KBM-7 (cell line): ENCODE measurements at regions not wholly inside any gene's neighbourhood (a gene's known extent, or its start where the extent isn't known, plus 50 kb on each side); places are given as distances from the start of the nearest gene placed in this dataset.
A peak's percentile ranks its signal among the peaks of the same experiment; 100 is the strongest.

ENCODE experiments used
- DNase-seq: peaks from one replicate; pipeline ENCODE4 v3.0.0-alpha.2; 2015
- in situ Hi-C: fragments of 300-500 bp; cut with MboI; formaldehyde crosslinking; loops from 2 replicates; pipeline ENCODE4 v1.14.3; 2020; ENCODE audit warnings: low sequenced_read_pairs, low pct_unique_long_range_greater_than_20kb, mixed read lengths

DNA sequence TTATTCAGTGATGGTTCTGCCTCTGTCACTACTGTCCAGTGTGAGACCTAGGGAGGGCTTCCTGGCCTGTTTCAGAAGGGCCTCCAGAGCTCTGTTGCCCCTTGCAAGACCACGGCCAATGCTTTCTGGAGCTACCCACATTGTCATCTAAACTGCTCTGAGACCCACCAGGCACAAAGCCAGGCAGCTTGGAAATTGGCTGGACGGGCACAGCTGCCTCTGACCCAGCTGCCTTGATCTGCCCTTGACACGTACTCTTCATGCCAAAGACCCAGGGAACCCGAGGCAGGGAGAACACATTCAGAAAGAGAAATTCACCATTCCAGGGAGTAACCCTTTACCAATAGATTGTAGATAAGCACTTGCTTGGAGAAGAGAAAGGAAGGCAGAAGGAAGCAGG is 183.7 kb upstream of the SIX2 start:
- in situ Hi-C loops, result no loop called here
- DNase-seq, result no peak

DNA sequence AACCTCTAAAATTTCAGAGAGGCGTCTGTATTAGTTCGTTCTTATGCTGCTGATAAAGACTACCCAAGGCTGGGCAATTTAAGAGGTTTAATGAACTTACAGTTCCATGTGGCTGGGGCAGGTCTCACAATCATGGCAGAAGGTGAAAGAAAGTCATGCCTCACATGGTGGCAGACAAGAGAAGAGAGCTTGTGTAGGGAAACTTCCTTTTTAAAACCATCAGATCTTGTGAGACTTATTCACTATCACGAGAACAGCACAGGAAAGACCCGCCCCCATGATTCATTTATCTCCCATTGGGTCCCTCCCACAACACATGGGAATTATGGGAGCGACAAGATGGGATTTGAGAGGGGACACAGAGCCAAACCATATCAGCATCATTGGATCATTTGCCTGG is 183.2 kb upstream of the SIX2 start:
- no peak for DNase-seq
- in situ Hi-C loops, result no loop called here

DNA sequence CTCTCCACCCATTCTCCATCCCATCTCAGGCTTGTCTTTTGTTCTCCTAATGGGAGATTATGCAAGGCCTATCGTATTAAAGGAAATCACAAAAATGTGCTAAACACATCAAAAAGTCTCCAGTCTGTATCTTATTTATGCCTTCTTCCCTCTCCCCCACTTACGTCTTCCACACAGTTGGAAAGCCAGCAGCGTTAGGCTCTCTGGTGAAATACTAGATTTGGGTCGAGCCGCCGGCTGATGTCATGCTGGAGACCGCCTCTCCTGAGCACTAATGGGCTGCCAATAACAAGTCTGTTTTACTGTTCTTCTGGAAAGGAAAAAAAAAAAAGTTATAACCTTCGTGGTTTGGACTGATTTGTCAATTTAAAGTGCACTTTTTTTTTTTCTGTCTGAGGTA is 182.7 kb upstream of the SIX2 start:
- in situ Hi-C loops, result no loop called here
- no peak for DNase-seq

DNA sequence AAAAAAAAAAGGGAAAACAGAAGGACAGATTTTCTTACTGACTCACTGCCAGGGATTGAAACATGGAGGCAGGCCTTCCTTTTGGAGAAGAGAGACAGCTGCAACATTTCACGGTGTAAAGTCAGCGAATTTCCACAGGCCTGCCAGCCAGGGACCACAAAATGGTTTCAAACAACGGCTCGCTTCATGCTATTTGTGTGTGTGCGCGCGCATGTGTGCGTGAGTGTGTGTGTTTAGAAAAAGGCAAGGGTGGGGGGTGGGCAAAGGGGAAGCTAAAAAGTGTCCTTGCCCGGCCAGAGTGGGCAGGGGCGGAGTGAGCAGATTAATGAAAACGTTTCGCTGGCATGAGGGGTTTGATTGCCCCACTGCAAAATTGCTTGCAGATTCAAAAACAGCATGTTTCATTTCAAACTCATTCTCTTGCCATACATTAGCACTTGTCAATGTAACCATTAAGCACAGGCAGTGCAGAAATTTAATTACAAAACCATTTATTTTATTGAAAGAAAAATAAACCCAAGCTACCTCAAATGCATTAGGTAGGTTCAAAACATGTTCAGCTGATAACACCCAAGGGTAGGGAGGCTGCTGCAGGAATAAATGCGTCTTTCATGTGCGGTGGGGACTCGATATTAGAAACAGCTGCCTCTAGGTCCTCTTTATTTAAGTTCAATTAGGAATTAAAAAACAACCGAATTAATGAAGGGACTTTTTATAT is 182.1 kb upstream of the SIX2 start:
- DNase-seq, result no peak
- in situ Hi-C loops, result no loop called here

DNA sequence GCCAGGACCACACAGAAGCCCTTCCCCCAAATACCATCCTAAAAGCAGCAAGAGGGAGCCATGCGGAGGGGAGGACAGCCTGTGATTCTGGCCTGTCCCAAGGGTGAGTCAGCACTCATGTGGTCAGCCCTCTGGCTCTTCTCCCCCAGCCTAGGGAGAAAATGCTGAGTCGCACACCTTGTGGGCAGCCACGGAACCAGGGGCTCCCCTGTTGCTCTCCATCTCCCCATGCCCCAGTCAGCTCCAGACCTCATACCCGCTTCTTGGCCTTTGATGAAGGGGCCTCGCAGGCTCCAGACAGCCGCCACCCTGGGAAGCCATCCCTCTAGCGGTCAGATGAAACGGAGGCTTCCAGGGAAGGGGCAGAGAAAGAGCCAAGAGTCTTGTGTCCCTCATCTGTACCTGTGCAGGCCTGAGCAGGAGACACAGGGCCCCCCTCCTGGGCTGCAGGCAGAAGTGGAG is 181.3 kb upstream of the SIX2 start:
- DNase-seq, result no peak

DNA sequence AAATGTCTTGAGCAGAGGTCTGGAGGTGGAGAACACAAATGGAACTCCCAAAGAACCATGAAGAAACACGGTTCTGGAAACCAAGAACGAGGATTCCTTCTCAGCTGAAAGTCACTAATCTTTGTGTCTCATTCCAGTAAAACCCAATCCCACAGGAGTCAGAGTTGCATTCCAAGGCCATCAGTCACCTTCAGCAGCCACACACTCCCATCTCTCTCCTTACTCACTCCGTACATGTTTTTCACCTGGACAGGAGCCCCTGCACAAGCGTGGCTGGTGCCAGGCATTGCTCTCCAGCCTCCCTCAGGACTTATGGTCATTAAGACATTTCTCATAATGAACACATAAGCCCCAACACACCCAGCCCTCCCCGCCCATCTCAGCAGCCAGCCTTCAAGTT is 175.4 kb upstream of the SIX2 start:
- DNase-seq, result no peak
- in situ Hi-C loops, result no loop called here

More for the DNA sequence above, 181.3 kb upstream of the SIX2 start:
- in situ Hi-C loops, result no loop called here

DNA sequence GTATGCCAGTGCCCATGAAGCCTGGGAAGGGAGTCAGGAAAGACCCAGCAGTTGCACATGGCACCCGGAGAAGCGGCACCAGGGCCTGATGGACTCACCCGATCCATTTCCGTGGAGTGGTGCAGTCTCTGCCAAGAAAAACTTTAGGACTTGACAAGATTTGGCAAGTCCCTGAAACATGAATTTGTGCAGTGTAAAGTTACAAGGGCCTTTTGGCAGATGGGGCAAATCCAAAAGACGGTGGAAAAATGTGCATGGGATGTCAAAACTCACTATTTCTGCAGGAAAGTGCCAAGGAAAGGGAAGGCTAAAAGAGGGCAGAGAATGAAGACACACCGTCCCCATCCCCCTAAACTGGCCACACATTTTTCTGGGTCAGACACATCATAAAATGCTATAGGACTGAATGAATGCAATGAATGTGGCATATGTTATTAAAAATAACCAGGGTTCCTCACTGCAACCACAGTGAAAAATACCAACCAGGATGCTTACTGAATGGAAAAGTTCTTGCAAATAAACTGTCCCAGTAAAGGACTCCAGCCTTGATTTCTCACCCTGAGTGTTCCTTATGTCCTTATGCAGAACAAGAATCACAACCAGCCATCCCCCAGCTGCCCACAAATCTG is 173.5 kb upstream of the SIX2 start:
- no peak for DNase-seq
- in situ Hi-C loops, result no loop called here

DNA sequence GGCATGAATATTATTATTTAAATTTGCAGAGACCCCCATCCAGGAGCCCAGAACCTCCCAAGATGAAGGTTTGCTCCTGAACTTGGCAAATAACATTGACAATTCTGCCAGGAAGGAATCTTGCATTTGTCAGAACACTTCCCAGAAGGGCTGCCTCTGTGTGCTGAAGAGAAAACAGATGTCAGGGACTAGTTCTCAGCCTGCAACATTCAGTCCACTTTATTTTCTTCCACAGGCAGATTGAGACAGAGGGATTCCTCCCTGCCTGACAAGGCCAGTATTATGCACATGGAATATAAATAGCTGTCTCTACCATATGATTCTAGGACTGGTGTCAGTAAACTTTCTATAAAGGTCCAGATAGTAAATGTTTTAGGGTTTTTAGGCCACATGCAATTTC is 171.5 kb upstream of the SIX2 start:
- in situ Hi-C loops, result no loop called here
- DNase-seq, result no peak

DNA sequence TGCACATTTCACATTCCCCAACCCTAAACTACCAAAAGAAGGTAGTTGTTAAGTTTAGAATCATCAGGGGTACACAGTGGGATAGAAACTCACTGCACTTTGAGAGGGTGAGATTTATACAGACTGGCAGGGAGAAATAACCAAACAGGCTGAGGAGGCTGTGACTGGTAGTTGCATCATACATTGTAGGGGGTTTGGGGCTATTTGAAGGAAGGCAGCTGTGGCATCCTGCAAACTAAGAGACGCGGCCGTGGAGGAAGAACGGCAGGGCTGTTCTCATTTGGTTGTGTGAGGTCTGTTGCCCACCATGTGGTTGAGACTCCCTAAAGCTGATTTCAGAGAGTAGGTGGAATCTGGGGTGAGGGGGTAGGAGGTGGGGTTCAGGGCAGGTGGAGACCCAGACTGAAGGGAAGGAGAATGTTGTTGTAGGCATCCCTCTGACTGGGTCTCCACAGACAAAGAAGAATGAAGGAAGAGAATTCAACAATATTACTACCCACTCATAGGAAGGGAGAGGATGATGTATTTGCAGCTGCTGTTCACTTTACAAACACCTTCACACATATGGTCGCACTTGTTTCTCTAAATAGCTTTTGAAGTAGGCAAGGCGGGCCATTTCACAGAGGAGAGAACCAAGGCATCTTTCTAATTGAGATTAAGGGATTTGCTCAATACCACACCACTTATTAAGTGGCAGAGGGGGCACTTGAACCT is 170.9 kb upstream of the SIX2 start:
- no peak for DNase-seq
- in situ Hi-C loops, result no loop called here

DNA sequence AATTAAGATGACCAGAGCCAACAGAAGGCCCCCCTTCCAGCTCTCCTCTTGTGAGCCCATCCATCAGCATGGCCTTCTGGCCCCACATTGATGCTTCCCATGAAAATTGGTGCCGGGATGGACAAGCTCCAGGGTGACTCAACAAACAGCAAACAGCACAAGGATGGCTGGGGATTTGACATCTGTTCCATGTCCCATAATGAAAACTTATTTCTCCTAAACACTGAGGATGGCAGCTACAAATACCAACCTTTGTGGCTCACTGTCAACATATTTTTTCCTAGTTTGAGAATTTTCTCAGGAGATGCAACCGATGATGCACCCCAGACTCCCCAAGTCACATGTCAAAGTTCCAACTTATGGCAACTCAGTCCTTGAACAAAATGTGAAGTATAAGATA is 169.6 kb upstream of the SIX2 start:
- in situ Hi-C loops, result no loop called here
- no peak for DNase-seq

DNA sequence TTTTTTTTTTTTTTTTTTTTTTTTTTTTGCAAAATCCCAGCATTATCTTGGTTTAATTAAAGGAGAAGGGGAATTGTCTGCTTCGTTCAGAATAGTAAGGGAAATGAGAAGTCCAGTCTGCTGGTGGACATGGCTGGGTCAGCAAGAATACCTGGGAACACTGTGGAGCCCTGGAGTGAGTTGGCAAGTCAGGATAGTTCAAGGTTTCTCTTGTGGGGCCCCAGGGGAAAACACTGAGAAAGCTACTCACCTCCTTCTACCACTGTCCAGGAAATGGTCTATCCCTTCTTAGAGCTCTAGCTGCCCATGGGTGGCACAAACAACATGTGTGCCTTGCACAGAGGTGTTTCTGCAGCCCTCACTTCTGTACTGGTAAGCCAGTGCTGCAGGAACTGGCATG is 169.1 kb upstream of the SIX2 start:
- in situ Hi-C loops, result no loop called here
- no peak for DNase-seq

DNA sequence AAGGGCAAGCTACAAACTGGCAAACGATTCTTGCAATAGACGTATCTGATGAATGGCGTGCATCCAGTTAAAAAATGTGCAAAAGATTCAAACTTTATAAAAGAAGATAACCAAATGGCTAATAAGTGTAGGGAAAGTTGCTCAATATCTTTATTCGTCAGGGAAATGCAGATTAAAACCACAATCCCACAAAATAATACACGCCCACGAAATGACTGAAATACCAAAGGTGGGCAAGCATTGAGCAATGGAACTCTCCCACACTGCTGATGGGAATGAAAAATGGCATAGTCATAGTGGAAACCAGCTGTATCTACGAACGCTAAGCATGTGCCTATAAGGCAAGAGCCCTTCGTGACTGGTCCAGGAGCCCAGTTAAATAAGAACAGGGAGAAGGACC is 168.6 kb upstream of the SIX2 start:
- in situ Hi-C loops, result no loop called here
- peak; percentile 38 for DNase-seq

DNA sequence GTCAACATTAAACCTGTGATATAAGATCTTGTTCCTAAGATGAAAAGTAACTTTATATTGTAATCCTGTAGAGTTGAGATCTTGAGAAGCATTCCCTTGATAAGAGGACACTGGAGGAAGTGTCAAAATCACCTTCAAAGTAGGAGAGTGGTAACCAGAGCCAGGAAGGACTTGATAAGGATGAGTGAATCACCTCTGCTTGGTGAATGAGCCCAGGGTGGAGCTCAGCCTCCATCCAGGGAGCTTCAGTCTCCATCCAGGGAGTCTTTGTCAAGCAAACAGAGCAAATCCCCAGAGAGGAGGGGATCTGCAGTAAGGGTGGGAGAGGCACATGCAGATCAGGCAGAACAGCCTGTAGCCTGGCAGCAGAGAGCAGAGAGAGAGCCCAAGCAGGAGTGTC is 167.1 kb upstream of the SIX2 start:
- DNase-seq, result no peak
- in situ Hi-C loops, result no loop called here

DNA sequence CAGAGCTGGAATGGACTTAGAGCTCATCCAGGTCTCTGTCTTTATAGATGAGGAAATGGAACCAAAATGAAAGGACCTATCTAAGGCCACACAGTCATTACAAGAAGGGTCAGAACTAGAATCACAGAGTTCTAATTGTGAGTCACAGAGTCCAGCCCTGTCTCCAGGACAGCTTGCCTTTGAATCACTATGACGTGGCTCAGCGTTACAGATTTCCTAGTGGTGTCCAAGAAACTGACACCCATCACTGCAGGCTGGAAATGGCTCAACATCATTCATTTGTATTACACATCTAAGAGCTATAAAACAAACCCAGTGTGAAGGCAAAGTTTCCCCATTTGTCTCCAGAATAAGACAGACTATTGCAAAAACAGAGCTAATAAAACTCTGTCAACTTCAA is 164.3 kb upstream of the SIX2 start:
- no peak for DNase-seq
- in situ Hi-C loops, result no loop called here

DNA sequence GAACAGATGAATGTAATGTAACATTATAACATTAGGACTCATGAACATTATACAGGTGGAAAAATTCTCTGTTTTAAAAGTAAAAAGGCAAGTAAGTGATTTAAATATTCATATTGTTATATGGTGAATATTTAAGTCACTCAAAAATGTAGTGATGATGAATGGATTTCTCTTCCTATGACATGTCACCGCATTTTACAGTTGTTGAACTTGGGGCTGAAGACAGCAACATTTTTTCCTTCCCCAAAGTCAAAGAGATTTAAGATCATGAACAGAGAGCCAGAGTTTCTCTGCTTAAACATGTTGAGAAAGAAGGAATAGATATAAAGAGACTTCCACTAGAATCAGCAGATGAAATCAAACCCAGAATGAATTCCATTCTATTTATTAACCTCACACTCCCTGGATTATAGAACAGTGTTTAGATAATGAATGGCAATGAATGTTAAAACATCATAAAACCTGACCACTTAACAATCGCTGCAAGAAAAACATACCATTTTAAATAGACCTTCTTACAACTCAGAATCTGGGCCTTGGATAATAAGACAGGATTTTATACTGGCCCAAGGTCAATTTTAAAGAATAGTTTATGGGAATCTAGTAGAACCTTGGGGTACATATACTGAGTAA is 163.6 kb upstream of the SIX2 start:
- DNase-seq, result no peak
- in situ Hi-C loops, result no loop called here

DNA sequence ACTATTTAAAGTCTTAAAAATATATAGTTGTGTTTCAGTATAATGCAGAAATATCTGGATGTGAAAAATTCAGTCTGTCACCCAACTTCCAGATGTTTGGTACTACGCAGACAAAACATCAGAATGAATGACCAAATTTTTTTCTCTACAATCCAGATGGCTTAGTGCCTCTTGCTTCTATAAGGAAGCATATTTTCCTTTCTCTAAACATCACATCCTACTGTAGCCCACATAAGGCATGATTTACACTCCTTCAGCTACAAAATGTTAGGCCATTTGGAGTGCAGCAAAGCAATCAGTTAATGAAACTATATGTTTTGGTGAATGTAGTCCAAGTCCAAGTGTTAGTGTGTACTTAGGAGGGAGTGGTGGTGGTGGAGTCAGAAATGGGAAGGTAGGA is 162.9 kb upstream of the SIX2 start:
- in situ Hi-C loops, result no loop called here
- DNase-seq, result no peak

DNA sequence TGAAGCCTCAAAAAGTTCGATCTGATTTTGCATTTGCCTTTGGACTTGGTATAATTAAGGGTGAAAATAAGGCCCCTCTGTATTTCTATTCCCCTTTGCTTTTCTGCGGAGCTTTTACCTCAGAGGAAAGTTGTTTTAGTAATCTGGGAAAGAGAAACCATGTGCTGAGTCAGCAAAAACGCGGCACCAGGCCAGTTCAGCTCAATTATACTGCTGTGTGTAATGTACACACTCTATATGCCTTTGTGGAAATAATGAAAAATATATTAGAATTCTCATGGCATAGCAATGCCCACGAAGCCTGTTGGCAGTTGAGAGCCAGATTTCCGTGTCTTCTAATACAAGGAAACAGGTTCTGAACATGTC is 161.9 kb upstream of the SIX2 start:
- DNase-seq, result no peak
- in situ Hi-C loops, result no loop called here

DNA sequence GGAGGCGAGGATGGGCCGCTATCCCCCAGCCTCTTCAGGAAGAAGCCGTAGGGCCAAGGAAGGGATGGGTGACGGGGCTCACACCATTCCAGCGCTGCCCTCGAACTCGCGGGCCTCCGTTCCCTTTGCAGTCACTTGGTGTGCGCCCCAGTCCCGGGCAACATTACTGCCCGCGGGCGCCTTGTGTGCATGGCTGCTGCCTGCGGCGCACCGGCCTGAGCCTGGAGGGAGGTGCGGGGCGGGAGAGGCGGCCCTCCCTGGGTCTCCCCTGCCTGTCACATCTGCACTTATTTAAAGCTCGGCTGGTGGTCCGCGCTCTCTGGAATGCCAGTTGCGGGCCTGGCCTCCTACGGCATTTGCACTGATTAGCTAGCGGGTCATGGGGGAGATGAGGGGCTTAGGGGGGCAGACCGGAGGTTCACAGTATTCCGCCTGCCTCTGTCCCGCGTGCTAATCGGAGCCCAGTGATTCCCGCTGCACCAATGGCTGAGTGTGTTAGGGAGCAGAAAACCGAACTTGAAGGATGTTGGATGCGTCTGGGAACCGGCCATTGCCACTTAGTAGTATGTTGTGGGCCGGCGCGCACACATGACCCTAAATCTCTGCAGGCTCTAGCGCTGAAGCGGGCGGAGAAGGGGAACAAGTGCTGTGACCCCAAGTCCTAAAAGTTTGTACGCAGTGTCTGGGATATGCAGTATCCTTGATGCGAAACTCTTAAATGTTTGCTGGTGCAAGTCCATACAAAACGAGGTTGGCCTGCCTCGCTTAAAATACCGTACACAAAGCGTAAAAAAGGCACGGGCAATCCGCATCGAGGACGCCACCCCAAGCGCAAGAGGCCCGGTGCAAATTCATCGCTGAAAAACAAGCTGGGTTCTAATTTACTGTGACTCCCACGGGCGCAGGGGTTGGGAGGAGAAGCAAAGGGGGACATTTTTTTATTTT is 161.2 kb upstream of the SIX2 start:
- in situ Hi-C loops, result no loop called here

More for the DNA sequence above, 161.2 kb upstream of the SIX2 start:
- DNase-seq, result no peak
